MM.1S (cell line): ENCODE measurements at regions not wholly inside any gene's neighbourhood (a gene's known extent, or its start where the extent isn't known, plus 50 kb on each side); places are given as distances from the start of the nearest gene placed in this dataset.

Experiments used
- CTCF ChIP-seq: fragments of 300-600 bp; sonication (generic); IDR thresholded peaks from 2 replicates; pipeline ENCODE4 v1.5.1; 2016; ENCODE audit warnings: antibody characterized with exemption, low read length, mixed read lengths
- EZH2 ChIP-seq: fragments of 300-600 bp; sonication (generic); optimal IDR thresholded peaks from 2 replicates; pipeline ENCODE3; 2017; ENCODE audit warnings: low read depth, mild to moderate bottlenecking, antibody characterized with exemption, low read length, mixed read lengths
- EZH2phosphoT487 ChIP-seq: fragments of 300-600 bp; sonication (generic); IDR thresholded peaks from 2 replicates; pipeline ENCODE4 v1.6.1; 2018; ENCODE audit warnings: antibody characterized with exemption, low read length

GRCh38 chr6:15773806-15774410 lies 111.1 kb upstream of the DTNBP1 start:
- TF ChIP-seq CTCF (no peak), EZH2phosphoT487 (no peak), EZH2 (no peak)
